ENCODE measurements at regions not wholly inside any gene's neighbourhood (a gene's known extent, or its start where the extent isn't known, plus 50 kb on each side); places are given as distances from the start of the nearest gene placed in this dataset.

DNA sequence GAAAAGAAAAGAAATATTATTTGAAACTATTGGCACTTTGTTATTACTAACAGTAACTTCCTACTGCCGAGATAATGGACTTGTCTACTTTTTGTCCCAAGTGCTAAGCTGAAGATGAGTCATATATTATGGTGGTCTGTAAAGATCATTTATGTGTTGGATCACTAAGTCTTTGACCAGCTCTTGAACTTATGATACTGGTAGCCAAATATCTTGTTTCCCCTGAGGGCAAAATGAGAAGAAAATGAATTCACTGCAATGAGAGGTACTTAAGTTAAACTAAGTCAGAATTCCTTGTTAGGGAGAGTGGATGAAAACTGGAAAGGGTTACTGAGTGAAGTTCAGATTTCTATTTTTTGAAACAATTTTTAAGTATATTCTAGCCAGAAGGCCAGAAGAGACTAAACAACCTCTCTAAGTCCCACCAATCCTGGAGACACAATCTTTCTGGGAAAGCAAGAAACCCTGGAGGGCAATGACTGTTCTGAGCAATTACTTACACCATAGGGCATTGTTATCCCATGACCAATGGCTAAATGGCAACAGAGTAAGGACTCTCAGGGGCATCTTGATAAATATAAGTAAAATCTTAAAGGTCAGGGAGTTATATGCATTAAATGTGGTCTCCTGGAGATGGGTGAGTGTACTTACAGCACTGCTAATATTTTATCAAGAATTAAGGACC, 287.7 kb downstream of the STIM2 start:
- TF ChIP-seq POLR2A (IDR thresholded peaks at IDR 0.05) = no peak
- TF ChIP-seq, protein P1, sequence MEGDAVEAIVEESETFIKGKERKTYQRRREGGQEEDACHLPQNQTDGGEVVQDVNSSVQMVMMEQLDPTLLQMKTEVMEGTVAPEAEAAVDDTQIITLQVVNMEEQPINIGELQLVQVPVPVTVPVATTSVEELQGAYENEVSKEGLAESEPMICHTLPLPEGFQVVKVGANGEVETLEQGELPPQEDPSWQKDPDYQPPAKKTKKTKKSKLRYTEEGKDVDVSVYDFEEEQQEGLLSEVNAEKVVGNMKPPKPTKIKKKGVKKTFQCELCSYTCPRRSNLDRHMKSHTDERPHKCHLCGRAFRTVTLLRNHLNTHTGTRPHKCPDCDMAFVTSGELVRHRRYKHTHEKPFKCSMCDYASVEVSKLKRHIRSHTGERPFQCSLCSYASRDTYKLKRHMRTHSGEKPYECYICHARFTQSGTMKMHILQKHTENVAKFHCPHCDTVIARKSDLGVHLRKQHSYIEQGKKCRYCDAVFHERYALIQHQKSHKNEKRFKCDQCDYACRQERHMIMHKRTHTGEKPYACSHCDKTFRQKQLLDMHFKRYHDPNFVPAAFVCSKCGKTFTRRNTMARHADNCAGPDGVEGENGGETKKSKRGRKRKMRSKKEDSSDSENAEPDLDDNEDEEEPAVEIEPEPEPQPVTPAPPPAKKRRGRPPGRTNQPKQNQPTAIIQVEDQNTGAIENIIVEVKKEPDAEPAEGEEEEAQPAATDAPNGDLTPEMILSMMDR (IDR thresholded peaks at IDR 0.05) = no peak
